GM23338 (cell line): ENCODE measurements at regions not wholly inside any gene's neighbourhood (a gene's known extent, or its start where the extent isn't known, plus 50 kb on each side); places are given as distances from the start of the nearest gene placed in this dataset.

ENCODE experiments used
- CREB1 ChIP-seq: fragments of 250-450 bp; sonication (Bioruptor Pico); IDR thresholded peaks from 2 replicates; pipeline ENCODE4 v1.5.0; 2020; ENCODE audit warnings: low read depth, mild to moderate bottlenecking, moderate library complexity
- EZH2 ChIP-seq: fragments of 200-600 bp; sonication (generic); IDR thresholded peaks from one replicate; pipeline ENCODE4 v1.8.0; 2017; ENCODE audit warnings: antibody characterized with exemption, mild to moderate bottlenecking, low read depth; ENCODE audit not compliant: unreplicated experiment
- EZH2phosphoT487 ChIP-seq: fragments of 200-600 bp; sonication (generic); IDR thresholded peaks from one replicate; pipeline ENCODE4 v1.8.1; 2018; ENCODE audit warnings: antibody characterized with exemption; ENCODE audit not compliant: unreplicated experiment
- JUNB ChIP-seq: IDR thresholded peaks from one replicate; pipeline ENCODE4 v1.6.1; 2016; ENCODE audit warnings: antibody characterized with exemption; ENCODE audit not compliant: unreplicated experiment
- NANOG ChIP-seq: IDR thresholded peaks from 2 replicates; pipeline ENCODE4 v1.6.1; 2016; ENCODE audit warnings: antibody characterized with exemption, borderline replicate concordance
- POLR2AphosphoS5 ChIP-seq: IDR thresholded peaks from 2 replicates; pipeline ENCODE4 v1.6.1; 2016; ENCODE audit warnings: antibody characterized with exemption, low read depth
- STAT1 ChIP-seq: IDR thresholded peaks from one replicate; pipeline ENCODE4 v1.6.1; 2016; ENCODE audit warnings: antibody characterized with exemption; ENCODE audit not compliant: unreplicated experiment
- ZNF114 ChIP-seq: fragments of 250-450 bp; sonication (Bioruptor Pico); IDR thresholded peaks from 2 replicates; pipeline ENCODE4 v1.5.0; 2020; ENCODE audit warnings: mild to moderate bottlenecking, moderate library complexity
- TF ChIP-seq, protein P1 (sequence below), 2 experiments: fragments of 200-600 bp in 1 of 2; sonication (generic) in 1 of 2; conservative IDR thresholded peaks; 2 replicates each; pipeline versions ENCODE4 v1.5.1 to v1.6.1; 2016 to 2017; ENCODE audit warnings: antibody characterized with exemption in 2 of 2, low read depth in 2 of 2, mild to moderate bottlenecking in 2 of 2, moderate library complexity in 1 of 2
- TF ChIP-seq, protein P2 (sequence below): IDR thresholded peaks from one replicate; pipeline ENCODE4 v1.6.1; 2018; ENCODE audit warnings: antibody characterized with exemption; ENCODE audit not compliant: unreplicated experiment

DNA sequence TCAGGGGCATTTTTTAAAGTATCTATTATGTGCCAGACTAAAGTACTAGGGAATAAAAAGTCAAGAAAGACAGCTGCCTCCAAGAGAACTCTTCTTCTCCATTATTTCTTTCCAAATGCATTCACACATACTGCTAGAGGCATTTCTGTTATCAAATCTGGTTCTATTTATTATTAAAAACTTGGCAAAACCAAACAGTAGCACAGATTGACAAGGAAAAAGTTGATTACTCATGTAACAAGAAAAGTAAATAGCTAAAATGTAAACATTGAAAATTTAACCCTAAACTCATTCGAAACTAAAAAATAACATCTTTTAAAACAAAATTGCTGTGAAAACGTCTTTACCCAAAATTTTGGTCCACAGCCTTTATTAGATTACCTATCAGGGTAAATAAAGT, 132.9 kb upstream of the GUCY1A2 start:
- TF ChIP-seq ZNF114 (CRISPR knock-in tag) (no peak), EZH2 (no peak), STAT1 (no peak), EZH2phosphoT487 (no peak), POLR2AphosphoS5 (no peak), CREB1 (no peak), NANOG (no peak), JUNB (no peak)
- TF ChIP-seq, protein P1, sequence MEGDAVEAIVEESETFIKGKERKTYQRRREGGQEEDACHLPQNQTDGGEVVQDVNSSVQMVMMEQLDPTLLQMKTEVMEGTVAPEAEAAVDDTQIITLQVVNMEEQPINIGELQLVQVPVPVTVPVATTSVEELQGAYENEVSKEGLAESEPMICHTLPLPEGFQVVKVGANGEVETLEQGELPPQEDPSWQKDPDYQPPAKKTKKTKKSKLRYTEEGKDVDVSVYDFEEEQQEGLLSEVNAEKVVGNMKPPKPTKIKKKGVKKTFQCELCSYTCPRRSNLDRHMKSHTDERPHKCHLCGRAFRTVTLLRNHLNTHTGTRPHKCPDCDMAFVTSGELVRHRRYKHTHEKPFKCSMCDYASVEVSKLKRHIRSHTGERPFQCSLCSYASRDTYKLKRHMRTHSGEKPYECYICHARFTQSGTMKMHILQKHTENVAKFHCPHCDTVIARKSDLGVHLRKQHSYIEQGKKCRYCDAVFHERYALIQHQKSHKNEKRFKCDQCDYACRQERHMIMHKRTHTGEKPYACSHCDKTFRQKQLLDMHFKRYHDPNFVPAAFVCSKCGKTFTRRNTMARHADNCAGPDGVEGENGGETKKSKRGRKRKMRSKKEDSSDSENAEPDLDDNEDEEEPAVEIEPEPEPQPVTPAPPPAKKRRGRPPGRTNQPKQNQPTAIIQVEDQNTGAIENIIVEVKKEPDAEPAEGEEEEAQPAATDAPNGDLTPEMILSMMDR (conservative IDR thresholded peaks at IDR 0.05; ENCODE audit: low read depth in 2 of 2): no peak
- TF ChIP-seq, protein P2, sequence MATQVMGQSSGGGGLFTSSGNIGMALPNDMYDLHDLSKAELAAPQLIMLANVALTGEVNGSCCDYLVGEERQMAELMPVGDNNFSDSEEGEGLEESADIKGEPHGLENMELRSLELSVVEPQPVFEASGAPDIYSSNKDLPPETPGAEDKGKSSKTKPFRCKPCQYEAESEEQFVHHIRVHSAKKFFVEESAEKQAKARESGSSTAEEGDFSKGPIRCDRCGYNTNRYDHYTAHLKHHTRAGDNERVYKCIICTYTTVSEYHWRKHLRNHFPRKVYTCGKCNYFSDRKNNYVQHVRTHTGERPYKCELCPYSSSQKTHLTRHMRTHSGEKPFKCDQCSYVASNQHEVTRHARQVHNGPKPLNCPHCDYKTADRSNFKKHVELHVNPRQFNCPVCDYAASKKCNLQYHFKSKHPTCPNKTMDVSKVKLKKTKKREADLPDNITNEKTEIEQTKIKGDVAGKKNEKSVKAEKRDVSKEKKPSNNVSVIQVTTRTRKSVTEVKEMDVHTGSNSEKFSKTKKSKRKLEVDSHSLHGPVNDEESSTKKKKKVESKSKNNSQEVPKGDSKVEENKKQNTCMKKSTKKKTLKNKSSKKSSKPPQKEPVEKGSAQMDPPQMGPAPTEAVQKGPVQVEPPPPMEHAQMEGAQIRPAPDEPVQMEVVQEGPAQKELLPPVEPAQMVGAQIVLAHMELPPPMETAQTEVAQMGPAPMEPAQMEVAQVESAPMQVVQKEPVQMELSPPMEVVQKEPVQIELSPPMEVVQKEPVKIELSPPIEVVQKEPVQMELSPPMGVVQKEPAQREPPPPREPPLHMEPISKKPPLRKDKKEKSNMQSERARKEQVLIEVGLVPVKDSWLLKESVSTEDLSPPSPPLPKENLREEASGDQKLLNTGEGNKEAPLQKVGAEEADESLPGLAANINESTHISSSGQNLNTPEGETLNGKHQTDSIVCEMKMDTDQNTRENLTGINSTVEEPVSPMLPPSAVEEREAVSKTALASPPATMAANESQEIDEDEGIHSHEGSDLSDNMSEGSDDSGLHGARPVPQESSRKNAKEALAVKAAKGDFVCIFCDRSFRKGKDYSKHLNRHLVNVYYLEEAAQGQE: no peak
